ENCODE measurements at regions not wholly inside any gene's neighbourhood (a gene's known extent, or its start where the extent isn't known, plus 50 kb on each side); places are given as distances from the start of the nearest gene placed in this dataset.
A peak's percentile ranks its signal among the peaks of the same experiment; 100 is the strongest.

DNA sequence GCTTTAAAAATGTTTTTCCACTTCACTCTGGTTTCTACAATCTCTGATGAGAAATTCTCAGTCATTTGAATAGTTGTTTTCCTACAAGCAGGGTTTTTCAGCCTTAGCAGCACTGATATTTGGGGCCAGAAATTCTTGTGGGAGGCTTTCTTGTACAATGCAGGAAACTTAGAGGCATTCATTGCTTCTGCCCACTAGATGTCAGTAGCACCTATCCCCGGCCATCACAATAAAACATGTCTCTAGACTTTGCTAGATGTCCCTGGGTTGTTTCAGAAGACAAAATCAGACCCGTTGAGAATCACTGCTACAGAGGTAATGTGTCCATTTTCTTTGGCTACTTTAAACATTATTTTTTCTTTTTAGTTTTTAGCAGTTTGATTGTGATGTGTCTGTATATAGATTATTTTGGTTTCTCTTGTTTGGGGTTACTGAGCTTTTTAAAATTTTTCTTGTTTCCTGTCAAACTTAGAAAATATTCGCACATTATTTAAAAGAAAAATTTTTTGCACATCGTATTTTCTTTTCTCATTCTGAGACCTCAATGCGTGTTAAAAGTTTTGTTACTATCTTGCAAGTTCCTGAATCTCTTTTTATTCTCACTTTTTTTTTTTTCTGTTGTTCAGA, 60.8 kb upstream of the CCDC179 start:
- Histone ChIP-seq H3K27me3 (no peaks in the 10 kb centered on the region), H3K9me3 (no peaks in the 10 kb centered on the region), H3K4me3 (no peak overlapping the region), H3K4me1 (no peaks in the 10 kb centered on the region), H3K27ac (no peak overlapping the region), H3K36me3 (no peaks in the 10 kb centered on the region)
- WGBS: 55% methylated on average over 5 of the region's 5 CpGs
- no peak for DNase-seq (ENCODE audit: low spot score in 2 of 2)
- TF ChIP-seq, protein P1, sequence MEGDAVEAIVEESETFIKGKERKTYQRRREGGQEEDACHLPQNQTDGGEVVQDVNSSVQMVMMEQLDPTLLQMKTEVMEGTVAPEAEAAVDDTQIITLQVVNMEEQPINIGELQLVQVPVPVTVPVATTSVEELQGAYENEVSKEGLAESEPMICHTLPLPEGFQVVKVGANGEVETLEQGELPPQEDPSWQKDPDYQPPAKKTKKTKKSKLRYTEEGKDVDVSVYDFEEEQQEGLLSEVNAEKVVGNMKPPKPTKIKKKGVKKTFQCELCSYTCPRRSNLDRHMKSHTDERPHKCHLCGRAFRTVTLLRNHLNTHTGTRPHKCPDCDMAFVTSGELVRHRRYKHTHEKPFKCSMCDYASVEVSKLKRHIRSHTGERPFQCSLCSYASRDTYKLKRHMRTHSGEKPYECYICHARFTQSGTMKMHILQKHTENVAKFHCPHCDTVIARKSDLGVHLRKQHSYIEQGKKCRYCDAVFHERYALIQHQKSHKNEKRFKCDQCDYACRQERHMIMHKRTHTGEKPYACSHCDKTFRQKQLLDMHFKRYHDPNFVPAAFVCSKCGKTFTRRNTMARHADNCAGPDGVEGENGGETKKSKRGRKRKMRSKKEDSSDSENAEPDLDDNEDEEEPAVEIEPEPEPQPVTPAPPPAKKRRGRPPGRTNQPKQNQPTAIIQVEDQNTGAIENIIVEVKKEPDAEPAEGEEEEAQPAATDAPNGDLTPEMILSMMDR (IDR thresholded peaks at IDR 0.05): peak in 1 of 2 donors; percentile 24
- TF ChIP-seq POLR2A (IDR thresholded peaks at IDR 0.05): no peak

- H3K36me3 ChIP-seq: no peaks in the 10 kb centered on the region
- H3K9me3 ChIP-seq: no peaks in the 10 kb centered on the region
- no peaks in the 10 kb centered on the region for H3K4me1 ChIP-seq
- no peak overlapping the region for H3K27ac ChIP-seq
- H3K4me3 ChIP-seq: no peak overlapping the region
- DNase-seq (ENCODE audit: low spot score in 2 of 2): no peak
- H3K27me3 ChIP-seq: no peaks in the 10 kb centered on the region
- TF ChIP-seq POLR2AphosphoS5 (IDR thresholded peaks at IDR 0.05) (no peak), EP300 (IDR thresholded peaks at IDR 0.05) (no peak), POLR2A (IDR thresholded peaks at IDR 0.05) (no peak)
- TF ChIP-seq, protein P1 (IDR thresholded peaks at IDR 0.05): no peak
- WGBS: 81% methylated on average over 1 of the region's 1 CpG
Observed at GRCh38 chr11:22922672-22923071, 62.4 kb upstream of the CCDC179 start.

GRCh38 chr11:22923561-22923960, 63.3 kb upstream of the CCDC179 start:
- Histone ChIP-seq H3K4me3 (no peak overlapping the region), H3K4me1 (no peaks in the 10 kb centered on the region), H3K27me3 (no peaks in the 10 kb centered on the region), H3K27ac (no peak overlapping the region), H3K9me3 (no peaks in the 10 kb centered on the region), H3K36me3 (no peaks in the 10 kb centered on the region)
- TF ChIP-seq EP300 (IDR thresholded peaks at IDR 0.05): no peak
- no peak for TF ChIP-seq POLR2AphosphoS5 (IDR thresholded peaks at IDR 0.05)
- TF ChIP-seq POLR2A (IDR thresholded peaks at IDR 0.05): no peak
- TF ChIP-seq, protein P1 (IDR thresholded peaks at IDR 0.05): no peak
- 95% methylated on average over 1 of the region's 1 CpG for WGBS
- no peak for DNase-seq (ENCODE audit: low spot score in 2 of 2)

DNA sequence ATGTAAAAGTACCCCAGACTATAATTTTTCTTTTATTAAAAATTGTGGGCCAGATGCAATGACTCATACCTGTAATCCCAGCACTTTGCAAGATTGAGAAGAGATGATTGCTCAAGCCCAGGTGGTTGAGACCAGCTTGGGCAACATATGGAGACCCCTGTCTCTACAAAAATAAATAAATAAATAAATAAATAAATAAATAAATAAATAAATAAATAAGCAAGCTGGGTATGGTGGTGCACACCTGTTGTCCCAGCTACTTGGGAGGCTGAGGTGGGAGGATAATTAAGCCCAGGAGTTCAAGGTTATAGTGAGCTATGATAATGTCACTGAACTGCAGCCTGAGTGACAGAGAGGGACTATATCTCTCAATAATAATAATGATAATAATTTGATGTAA, 66.1 kb upstream of the CCDC179 start:
- Histone ChIP-seq H3K4me3 (no peak overlapping the region), H3K36me3 (no peaks in the 10 kb centered on the region), H3K27me3 (no peaks in the 10 kb centered on the region), H3K9me3 (no peaks in the 10 kb centered on the region), H3K27ac (no peak overlapping the region), H3K4me1 (no peaks in the 10 kb centered on the region)
- DNase-seq (ENCODE audit: low spot score in 2 of 2): no peak
- TF ChIP-seq, protein P1 (IDR thresholded peaks at IDR 0.05): no peak
- TF ChIP-seq EP300 (IDR thresholded peaks at IDR 0.05): no peak

- no peak for DNase-seq (ENCODE audit: low spot score in 2 of 2)
- H3K4me3 ChIP-seq: no peak overlapping the region
- WGBS: 59% methylated on average over 2 of the region's 2 CpGs
- no peak overlapping the region for H3K27ac ChIP-seq
- TF ChIP-seq EP300 (IDR thresholded peaks at IDR 0.05): no peak
- TF ChIP-seq POLR2AphosphoS5 (IDR thresholded peaks at IDR 0.05): no peak
- TF ChIP-seq, protein P1 (IDR thresholded peaks at IDR 0.05): no peak
- no peak for TF ChIP-seq POLR2A (IDR thresholded peaks at IDR 0.05)
- no peaks in the 10 kb centered on the region for H3K4me1 ChIP-seq
- H3K36me3 ChIP-seq: no peaks in the 10 kb centered on the region
- no peaks in the 10 kb centered on the region for H3K27me3 ChIP-seq
- H3K9me3 ChIP-seq: no peaks in the 10 kb centered on the region
Observed at GRCh38 chr11:22927793-22928192, 67.5 kb upstream of the CCDC179 start.

Data from suprapubic skin (tissue), 4 donors.